Heart left ventricle (tissue), 16 donors: ENCODE measurements at regions not wholly inside any gene's neighbourhood (a gene's known extent, or its start where the extent isn't known, plus 50 kb on each side); places are given as distances from the start of the nearest gene placed in this dataset.

Experiments used
- ATAC-seq, 4 donors: fragments of 200-7000 bp; cut with Tn5 transposase; one replicate each; pipeline ENCODE4 v1.9.1; 2020 to 2022; ENCODE audit warnings: moderate library complexity in 4 of 4, mild to moderate bottlenecking in 3 of 4, moderate number of reproducible peaks in 1 of 4
- DNase-seq, 5 donors: peaks; one replicate each; pipeline ENCODE4 v3.0.0-alpha.2; 2020
- H3K27ac ChIP-seq, 12 donors: fragments of 200-600 bp; sonication (generic) in 4 of 12; one replicate each; pipeline versions ENCODE4 v1.5.0 to v1.8.0; 2016 to 2022; ENCODE audit warnings: mild to moderate bottlenecking in 2 of 12
- H3K27me3 ChIP-seq, 9 donors: fragments of 200-600 bp; sonication (generic) in 2 of 9; one replicate each; pipeline versions ENCODE4 v1.5.1 to v1.8.0; 2016 to 2022; ENCODE audit warnings: mild to moderate bottlenecking in 3 of 9
- H3K36me3 ChIP-seq, 9 donors: fragments of 200-600 bp; sonication (generic) in 2 of 9; one replicate each; pipeline versions ENCODE4 v1.5.0 to v1.8.0; 2018 to 2022; ENCODE audit warnings: mild to moderate bottlenecking in 2 of 9
- H3K4me1 ChIP-seq, 12 donors: fragments of 200-600 bp; sonication (generic) in 4 of 12; one replicate each; pipeline versions ENCODE4 v1.5.0 to v1.8.0; 2016 to 2022; ENCODE audit warnings: mild to moderate bottlenecking in 3 of 12
- H3K4me3 ChIP-seq, 12 donors: fragments of 200-600 bp; sonication (generic) in 4 of 12; one replicate each; pipeline versions ENCODE4 v1.5.0 to v1.8.0; 2017 to 2022; ENCODE audit warnings: mild to moderate bottlenecking in 9 of 12, moderate library complexity in 4 of 12
- H3K9me3 ChIP-seq, 12 donors: fragments of 200-600 bp; sonication (generic) in 4 of 12; one replicate each; pipeline versions ENCODE4 v1.5.0 to v1.8.0; 2016 to 2022; ENCODE audit warnings: mild to moderate bottlenecking in 1 of 12
- POLR2A ChIP-seq, 2 donors: fragments of 450-650 bp; IDR thresholded peaks; one replicate each; pipeline ENCODE4 v1.6.1; 2017; ENCODE audit warnings: antibody characterized with exemption in 2 of 2, mild to moderate bottlenecking in 2 of 2, moderate library complexity in 2 of 2
- WGBS, 4 donors: extraction: QIAGEN DNeasy Blood & Tissue Kit in 2 of 4; methylation state at CpG; one replicate each; pipeline versions ENCODE4 v1.1.5 to v1.1.7; 2013 to 2018; 5-methylcytosine and 5-hydroxymethylcytosine counted together
- intact Hi-C, 10 donors: fragments of 100-400 bp; cut with DNase I; formaldehyde crosslinking; loops; one replicate each; pipeline versions ENCODE4 v1.11.1 to v1.14.2; 2022
- TF ChIP-seq, protein P1 (sequence below), 12 donors: fragments of 200-600 bp; sonication (generic) in 4 of 12; IDR thresholded peaks; one replicate each; pipeline versions ENCODE4 v1.5.0 to v1.8.0; 2018 to 2022; ENCODE audit warnings: antibody characterized with exemption in 12 of 12, mild to moderate bottlenecking in 5 of 12
- donor health status: ischemic (EF 13 %, LVEDD 7.1; RV severe dilation, severe dysfunction).
- donor health status: healthy with polysubstance abuse.
- donor health status: DM: no; HTN: yes; CAD: no.
- donor health status: DM: no; HTN: no; CAD: no.
- donor health status: ischemic (EF 25% LVEDD 6.9; RV normal size, moderate dysfunction).
- donor health status: ischemic (EF 25% LVEDD 5.7; RV mildly dilated, moderate dysfunction).
- donor health status: healthy.
- donor health status: DM: yes; HTN: yes; CAD: no.
- donor health status: ischemic (EF 35%, LVEDD 5.7; RV mildly dilated, moderate dysfunction).
- donor health status: nonischemic (EF 11% LVEDD 7.7; RV severe dilation, severe dysfunction).
- donor health status: DM: yes; HTN: yes; CAD: no.
- donor health status: PGD.
- donor health status: ischemic (EF 29% LVEDD 5.4; RV normal size, mild dysfunction).
- donor health status: nonischemic (EF 23%, LVEDD 6.1; RV moderate dilation, normal function).

DNA sequence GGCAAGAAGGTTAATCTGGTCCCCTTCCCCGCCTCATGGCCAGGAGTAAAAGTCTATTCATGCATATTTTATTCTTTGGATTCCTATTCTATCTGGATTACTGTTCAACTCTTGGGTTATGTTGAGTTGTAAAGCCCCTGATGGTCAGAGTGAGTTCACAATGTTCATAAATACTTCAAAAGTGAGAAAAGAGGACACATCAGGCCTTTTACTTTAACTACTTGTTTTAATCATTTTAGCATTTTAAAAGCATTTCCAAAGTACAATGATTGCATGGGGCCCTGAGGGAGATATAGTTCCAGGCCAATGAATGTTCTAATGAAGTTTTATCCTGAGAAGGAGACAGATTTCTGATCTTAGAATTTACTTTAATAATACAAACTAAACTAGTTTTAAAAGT lies 93.9 kb downstream of the BOD1 start:
- no peak for DNase-seq

DNA sequence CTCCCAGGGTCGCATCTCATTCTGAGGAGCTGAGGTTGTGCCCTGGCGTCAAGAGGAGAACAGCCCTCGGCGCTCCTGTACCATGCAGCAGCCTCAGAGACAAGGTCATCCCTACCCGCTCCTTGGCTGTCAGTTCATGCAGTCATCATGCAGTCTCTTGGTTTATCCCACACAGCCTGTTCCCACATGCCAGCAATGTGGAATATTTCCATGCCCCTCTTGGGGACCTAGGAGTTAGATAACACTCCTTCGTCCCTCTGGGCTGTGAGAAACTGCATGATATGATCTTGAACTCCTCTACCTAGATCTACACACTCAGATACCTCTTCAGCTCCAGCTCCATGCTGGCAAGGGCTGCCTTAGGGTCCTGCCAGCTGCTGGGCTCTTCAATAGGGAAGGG lies 97.6 kb downstream of the BOD1 start:
- DNase-seq, result no peak
- peaks cover 0 to 4% (median 0%) of the 10 kb centered on the region in 9 donors for H3K27me3 ChIP-seq
- no peaks in the 10 kb centered on the region for H3K36me3 ChIP-seq
- intact Hi-C loops, result no loop called here
- peaks cover 0 to 19% (median 2%) of the 10 kb centered on the region in 12 donors for H3K9me3 ChIP-seq
- H3K4me1 ChIP-seq, result peaks cover 0 to 4% (median 0%) of the 10 kb centered on the region in 12 donors
- WGBS, 4 donors, result 80 to 88% (median 84%) methylated on average over 6 of the region's 6 CpGs
- H3K4me3 ChIP-seq, result no peak overlapping the region
- no peak for ATAC-seq
- TF ChIP-seq, protein P1, sequence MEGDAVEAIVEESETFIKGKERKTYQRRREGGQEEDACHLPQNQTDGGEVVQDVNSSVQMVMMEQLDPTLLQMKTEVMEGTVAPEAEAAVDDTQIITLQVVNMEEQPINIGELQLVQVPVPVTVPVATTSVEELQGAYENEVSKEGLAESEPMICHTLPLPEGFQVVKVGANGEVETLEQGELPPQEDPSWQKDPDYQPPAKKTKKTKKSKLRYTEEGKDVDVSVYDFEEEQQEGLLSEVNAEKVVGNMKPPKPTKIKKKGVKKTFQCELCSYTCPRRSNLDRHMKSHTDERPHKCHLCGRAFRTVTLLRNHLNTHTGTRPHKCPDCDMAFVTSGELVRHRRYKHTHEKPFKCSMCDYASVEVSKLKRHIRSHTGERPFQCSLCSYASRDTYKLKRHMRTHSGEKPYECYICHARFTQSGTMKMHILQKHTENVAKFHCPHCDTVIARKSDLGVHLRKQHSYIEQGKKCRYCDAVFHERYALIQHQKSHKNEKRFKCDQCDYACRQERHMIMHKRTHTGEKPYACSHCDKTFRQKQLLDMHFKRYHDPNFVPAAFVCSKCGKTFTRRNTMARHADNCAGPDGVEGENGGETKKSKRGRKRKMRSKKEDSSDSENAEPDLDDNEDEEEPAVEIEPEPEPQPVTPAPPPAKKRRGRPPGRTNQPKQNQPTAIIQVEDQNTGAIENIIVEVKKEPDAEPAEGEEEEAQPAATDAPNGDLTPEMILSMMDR (IDR thresholded peaks at IDR 0.05), result no peak
- no peak for TF ChIP-seq POLR2A (IDR thresholded peaks at IDR 0.05)
- H3K27ac ChIP-seq, result no peak overlapping the region

More for the DNA sequence above, 93.9 kb downstream of the BOD1 start:
- H3K9me3 ChIP-seq, result peaks cover 0 to 19% (median 2%) of the 10 kb centered on the region in 12 donors
- peaks cover 0 to 10% (median 0%) of the 10 kb centered on the region in 12 donors for H3K4me1 ChIP-seq
- no peak overlapping the region for H3K27ac ChIP-seq
- H3K36me3 ChIP-seq, result no peaks in the 10 kb centered on the region
- no peak overlapping the region for H3K4me3 ChIP-seq
- H3K27me3 ChIP-seq, result peaks cover 0 to 4% (median 0%) of the 10 kb centered on the region in 9 donors
- 77 to 97% (median 83%) methylated on average over 1 of the region's 1 CpG for WGBS, 4 donors
- peak in 1 of 4 donors; percentile 51 for ATAC-seq
- intact Hi-C loops, result no loop called here
- TF ChIP-seq POLR2A (IDR thresholded peaks at IDR 0.05), result no peak
- TF ChIP-seq, protein P1 (IDR thresholded peaks at IDR 0.05), result no peak

DNA sequence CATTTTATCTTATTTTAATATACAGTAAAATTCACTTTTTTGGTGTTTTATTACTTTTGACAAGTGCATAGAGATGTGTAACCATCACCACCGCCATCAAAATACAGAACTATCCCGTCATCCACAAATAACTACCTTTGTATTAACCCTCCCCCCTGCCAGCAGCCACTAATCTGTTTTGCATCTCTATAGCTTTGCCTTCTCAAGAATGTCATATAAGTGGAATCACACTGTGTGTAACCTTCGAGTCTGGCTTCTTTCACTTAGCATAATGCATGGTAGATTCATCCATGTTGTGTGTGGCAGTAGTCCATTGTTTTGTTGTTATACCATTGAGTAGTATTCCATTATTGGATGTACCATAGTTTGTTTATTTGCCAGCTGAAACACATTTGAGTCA lies 98.8 kb downstream of the BOD1 start:
- peaks cover 0 to 5% (median 0%) of the 10 kb centered on the region in 9 donors for H3K27me3 ChIP-seq
- H3K27ac ChIP-seq, result no peak overlapping the region
- H3K4me3 ChIP-seq, result no peak overlapping the region
- intact Hi-C loops, result no loop called here
- H3K36me3 ChIP-seq, result no peaks in the 10 kb centered on the region
- 68 to 79% (median 77%) methylated on average over 3 of the region's 3 CpGs for WGBS, 4 donors
- ATAC-seq (no peak), DNase-seq (no peak)
- peaks cover 0 to 2% (median 0%) of the 10 kb centered on the region in 12 donors for H3K4me1 ChIP-seq
- H3K9me3 ChIP-seq, result peaks cover 0 to 19% (median 2%) of the 10 kb centered on the region in 12 donors
- TF ChIP-seq, protein P1 (IDR thresholded peaks at IDR 0.05), result no peak
- TF ChIP-seq POLR2A (IDR thresholded peaks at IDR 0.05), result no peak

DNA sequence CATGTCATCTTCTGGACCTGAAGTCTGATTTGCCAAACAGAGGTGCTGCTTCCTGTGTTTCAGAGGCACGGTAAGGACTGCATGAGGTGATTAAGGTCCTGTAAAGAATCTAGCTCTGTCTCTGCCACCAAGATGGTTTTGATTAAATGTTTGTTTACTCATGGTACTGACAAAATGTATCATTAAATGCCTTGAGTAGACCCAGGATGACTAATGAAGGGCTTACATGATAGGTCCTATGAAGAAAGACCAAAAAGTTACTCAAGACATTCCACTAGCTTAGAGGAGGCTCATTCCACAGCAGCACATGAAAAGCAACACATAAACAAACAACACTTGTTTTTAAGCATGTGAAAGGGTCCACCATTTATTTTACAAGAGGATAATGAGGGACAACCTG lies 100.9 kb downstream of the BOD1 start:
- Histone ChIP-seq H3K4me1 (peaks cover 0 to 2% (median 0%) of the 10 kb centered on the region in 12 donors), H3K27me3 (peaks cover 0 to 8% (median 0%) of the 10 kb centered on the region in 9 donors), H3K4me3 (no peak overlapping the region), H3K27ac (no peak overlapping the region), H3K9me3 (peaks cover 0 to 12% (median 0%) of the 10 kb centered on the region in 12 donors), H3K36me3 (no peaks in the 10 kb centered on the region)
- no peak for ATAC-seq
- 22 to 46% (median 35%) methylated on average over 1 of the region's 1 CpG for WGBS, 4 donors
- TF ChIP-seq, protein P1 (IDR thresholded peaks at IDR 0.05), result no peak
- TF ChIP-seq POLR2A (IDR thresholded peaks at IDR 0.05), result no peak
- no peak for DNase-seq
- intact Hi-C loops, result no loop called here
